B cell (primary cell): ENCODE measurements at regions not wholly inside any gene's neighbourhood (a gene's known extent, or its start where the extent isn't known, plus 50 kb on each side); places are given as distances from the start of the nearest gene placed in this dataset.

Experiments used
- EZH2 ChIP-seq: IDR thresholded peaks from 2 replicates; pipeline ENCODE4 v1.6.1; 2012; ENCODE audit warnings: borderline replicate concordance, low read depth, mild to moderate bottlenecking, moderate library complexity, low read length; ENCODE audit not compliant: insufficient read depth, poor library complexity, severe bottlenecking
- TF ChIP-seq, protein P1 (sequence below): fragments of 200-600 bp; IDR thresholded peaks from one replicate; pipeline ENCODE4 v1.8.0; 2022; ENCODE audit warnings: antibody characterized with exemption, mild to moderate bottlenecking

DNA sequence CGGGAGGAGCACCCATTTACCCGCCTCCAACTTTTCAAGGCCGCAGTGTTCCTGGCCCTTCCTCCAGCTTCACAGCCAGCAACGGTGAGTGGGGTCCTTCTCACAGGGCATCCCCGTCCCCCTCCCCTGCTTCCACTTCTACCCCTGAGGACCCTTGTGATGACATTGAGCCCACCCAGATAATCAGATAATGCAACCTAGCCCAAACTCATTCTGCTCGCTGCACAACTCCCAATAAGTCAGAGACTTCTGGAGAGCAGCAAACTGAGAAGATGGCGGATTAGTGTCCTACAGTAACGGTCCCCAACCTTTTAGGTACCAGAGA lies 74.5 kb downstream of the OAT start:
- TF ChIP-seq, protein P1, sequence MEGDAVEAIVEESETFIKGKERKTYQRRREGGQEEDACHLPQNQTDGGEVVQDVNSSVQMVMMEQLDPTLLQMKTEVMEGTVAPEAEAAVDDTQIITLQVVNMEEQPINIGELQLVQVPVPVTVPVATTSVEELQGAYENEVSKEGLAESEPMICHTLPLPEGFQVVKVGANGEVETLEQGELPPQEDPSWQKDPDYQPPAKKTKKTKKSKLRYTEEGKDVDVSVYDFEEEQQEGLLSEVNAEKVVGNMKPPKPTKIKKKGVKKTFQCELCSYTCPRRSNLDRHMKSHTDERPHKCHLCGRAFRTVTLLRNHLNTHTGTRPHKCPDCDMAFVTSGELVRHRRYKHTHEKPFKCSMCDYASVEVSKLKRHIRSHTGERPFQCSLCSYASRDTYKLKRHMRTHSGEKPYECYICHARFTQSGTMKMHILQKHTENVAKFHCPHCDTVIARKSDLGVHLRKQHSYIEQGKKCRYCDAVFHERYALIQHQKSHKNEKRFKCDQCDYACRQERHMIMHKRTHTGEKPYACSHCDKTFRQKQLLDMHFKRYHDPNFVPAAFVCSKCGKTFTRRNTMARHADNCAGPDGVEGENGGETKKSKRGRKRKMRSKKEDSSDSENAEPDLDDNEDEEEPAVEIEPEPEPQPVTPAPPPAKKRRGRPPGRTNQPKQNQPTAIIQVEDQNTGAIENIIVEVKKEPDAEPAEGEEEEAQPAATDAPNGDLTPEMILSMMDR: no peak
- no peak for TF ChIP-seq EZH2
